D721Med (cell line): ENCODE measurements at regions not wholly inside any gene's neighbourhood (a gene's known extent, or its start where the extent isn't known, plus 50 kb on each side); places are given as distances from the start of the nearest gene placed in this dataset.
A peak's percentile ranks its signal among the peaks of the same experiment; 100 is the strongest.
"Not testable (repeated sequence)": the region's sequence is repeated elsewhere in the genome, so short reads cannot be mapped to it uniquely, and the experiment has no call there.

Experiments used
- DNase-seq: peaks from one replicate; pipeline ENCODE4 v3.0.0; 2011; ENCODE audit warnings: low spot score; ENCODE audit not compliant: insufficient read length
- FAIRE-seq: peaks from 2 replicates; lab custom pipeline; 2011; peaks lifted over from hg19 to GRCh38; lab: Jason Lieb, UNC
- TF ChIP-seq, protein P1 (sequence below): IDR thresholded peaks from 2 replicates; pipeline ENCODE4 v1.5.1; 2012; ENCODE audit warnings: mild to moderate bottlenecking, control low read depth; ENCODE audit not compliant: insufficient read depth; ENCODE audit errors: missing control alignments

DNA sequence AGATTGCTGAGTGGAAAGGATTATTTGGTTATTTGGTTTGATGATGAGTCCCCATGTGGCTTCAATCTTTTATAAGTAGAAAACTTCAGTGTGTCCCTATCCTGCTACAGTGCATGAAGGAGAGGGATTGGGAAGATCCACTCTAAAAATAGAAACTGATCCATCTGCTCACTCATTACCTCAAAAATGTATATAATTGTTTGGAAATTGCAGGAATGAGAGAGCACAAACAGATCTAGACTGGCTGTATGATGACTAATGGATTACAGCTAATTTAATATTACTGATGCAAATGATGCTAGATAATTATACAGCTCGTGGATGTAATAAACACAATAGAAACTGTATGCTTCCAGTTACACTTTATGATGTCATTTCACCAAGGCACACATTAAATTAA lies 625.3 kb upstream of the PRR20A start:
- no peak for FAIRE-seq
- DNase-seq: no peak
- TF ChIP-seq, protein P1, sequence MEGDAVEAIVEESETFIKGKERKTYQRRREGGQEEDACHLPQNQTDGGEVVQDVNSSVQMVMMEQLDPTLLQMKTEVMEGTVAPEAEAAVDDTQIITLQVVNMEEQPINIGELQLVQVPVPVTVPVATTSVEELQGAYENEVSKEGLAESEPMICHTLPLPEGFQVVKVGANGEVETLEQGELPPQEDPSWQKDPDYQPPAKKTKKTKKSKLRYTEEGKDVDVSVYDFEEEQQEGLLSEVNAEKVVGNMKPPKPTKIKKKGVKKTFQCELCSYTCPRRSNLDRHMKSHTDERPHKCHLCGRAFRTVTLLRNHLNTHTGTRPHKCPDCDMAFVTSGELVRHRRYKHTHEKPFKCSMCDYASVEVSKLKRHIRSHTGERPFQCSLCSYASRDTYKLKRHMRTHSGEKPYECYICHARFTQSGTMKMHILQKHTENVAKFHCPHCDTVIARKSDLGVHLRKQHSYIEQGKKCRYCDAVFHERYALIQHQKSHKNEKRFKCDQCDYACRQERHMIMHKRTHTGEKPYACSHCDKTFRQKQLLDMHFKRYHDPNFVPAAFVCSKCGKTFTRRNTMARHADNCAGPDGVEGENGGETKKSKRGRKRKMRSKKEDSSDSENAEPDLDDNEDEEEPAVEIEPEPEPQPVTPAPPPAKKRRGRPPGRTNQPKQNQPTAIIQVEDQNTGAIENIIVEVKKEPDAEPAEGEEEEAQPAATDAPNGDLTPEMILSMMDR: no peak

DNA sequence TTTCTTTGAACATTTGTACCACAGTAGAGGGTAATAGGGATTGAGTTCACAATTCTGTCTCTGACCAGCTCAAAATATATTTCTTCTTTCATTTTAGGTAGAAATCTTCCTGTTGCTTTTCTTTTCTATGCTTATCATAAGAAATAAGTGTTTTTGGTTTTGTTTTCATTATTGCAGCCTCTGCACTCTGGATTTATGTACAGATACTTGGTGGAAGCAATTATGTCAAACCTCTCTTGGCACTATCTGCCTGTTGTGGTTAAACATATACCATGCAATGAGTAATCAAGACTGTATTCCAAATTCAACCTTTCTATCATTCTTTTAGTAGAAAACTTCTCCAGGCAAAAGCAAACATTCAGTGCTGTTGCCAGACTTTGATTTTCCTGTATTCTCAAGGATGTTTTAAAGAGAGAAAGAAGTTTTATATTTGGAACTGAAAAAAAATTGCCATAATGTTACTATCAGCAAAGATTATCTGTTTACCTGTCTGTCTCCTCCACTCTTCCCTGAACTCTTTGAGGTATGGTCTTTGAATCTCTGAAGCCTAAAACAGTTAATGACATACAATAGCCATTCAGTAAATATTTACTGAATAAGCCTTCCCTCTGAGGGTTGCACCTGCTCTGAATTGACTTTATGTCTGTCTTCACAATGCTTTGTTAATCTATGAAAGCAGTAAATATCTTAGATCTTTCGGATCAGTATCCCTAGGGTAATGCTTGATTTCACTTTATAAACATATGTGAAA lies 612.5 kb upstream of the PRR20A start:
- DNase-seq: no peak
- FAIRE-seq: peak; percentile 38
- TF ChIP-seq, protein P1: no peak

DNA sequence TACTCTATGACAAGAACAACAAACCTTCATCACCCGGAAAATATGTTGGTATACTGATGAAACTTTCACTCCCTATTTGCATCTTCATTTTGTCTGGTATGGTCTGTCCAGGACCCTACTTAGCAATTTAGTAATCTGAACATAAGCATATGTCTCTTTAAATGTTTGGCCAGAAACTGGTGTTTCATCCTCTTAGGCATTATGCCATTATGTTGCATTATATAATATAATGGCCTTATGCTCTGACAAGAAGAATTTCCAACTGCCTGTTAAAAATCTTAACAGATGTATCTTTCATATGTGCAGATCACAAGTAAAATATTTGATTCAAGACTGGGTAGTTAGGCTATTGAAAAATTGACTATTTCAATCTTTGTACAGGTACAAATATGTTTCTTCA lies 610.6 kb upstream of the PRR20A start:
- no peak for FAIRE-seq
- TF ChIP-seq, protein P1: no peak

DNA sequence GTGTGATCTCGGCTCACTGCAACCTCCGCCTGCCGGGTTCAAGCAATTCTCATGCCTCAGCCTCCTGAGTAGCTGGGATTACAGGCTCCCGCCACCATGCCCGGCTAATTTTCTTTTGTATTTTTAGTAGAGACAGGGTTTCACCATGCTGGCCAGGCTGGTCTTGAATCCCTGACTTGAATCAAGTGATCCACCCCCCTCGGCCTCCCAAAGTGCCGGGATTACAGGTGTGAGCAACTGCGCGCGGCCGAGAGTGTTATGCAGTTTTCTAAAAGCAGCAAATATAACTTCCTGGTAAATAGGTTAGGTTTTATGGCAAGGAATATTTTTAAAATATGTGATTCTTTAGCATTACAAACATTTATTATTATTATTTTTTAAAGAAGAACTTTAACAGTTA lies 592.8 kb upstream of the PRR20A start:
- DNase-seq, FAIRE-seq: not testable (repeated sequence)

More for the DNA sequence above, 610.6 kb upstream of the PRR20A start:
- DNase-seq: no peak

DNA sequence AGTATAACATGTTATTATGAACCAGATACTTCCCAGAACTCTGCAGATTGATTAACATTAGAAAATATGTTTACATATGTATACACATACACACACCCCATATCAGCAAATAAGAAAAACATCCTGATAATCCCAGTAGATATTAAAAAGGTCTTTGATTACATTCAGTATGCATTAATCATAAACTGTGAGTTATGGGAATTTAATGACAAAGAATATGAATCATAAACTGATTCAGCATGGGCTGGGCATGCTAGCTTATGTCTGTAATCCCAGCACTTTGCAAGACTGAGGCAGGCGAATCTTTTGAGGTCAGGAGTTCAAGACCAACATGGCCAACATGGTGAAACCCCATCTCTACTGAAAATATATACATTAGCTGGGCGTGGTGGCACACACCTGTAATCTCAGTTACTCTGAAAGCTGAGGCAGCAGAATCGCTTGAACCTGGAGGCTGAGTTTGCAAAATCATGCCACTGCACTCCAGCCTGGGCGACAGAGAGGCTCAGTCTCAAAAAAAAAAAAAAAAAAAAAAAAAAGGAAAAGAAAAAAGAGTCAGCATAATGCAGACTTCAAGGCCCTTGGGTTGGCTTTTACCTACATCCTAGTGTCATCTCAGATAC lies 581.9 kb upstream of the PRR20A start:
- TF ChIP-seq, protein P1: no peak
- DNase-seq: no peak
- no peak for FAIRE-seq

DNA sequence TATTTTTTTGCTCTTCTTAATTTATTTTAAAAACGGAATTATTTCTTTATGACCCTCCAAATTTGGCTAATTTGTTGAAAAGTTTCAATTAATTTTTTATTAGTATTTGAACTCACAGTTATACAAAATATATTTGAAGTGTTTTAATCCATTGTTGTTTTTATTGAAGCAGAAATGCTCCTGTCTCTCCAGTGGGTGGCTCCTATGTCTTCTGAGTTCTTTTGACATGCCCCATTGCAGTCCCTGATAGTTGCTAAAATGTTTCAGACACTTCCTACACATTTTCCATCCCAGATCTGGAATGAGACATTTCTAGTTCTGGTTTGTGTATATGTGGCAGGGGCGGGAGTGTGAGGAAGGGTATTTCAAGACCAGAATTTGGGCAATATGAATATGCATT lies 579.4 kb upstream of the PRR20A start:
- DNase-seq (no peak), FAIRE-seq (no peak)
- TF ChIP-seq, protein P1: peak; percentile 39

DNA sequence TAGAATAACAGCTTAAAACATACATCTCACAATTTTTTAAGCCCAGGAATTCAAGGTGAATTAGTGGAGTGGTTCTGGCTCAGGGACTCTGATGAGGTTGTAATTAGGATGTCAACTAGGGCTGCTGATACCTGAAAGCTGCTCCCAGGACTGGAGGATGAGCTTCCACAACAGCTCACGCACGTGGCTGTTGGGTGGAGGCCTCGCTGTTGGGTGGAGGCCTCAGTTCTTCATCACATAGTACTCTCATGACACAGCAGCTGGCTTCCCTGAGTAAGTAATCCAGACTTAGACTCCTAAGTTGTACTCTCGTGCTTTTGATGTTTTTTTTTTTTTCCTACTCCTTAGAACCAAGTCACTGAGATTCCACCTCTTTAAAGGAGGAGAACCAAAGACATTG lies 577.1 kb upstream of the PRR20A start:
- no peak for FAIRE-seq
- no peak for DNase-seq
- TF ChIP-seq, protein P1: no peak
